Renal cortical epithelial cell (primary cell): ENCODE measurements at regions not wholly inside any gene's neighbourhood (a gene's known extent, or its start where the extent isn't known, plus 50 kb on each side); places are given as distances from the start of the nearest gene placed in this dataset.
"Not testable (repeated sequence)": the region's sequence is repeated elsewhere in the genome, so short reads cannot be mapped to it uniquely, and the experiment has no call there.

Experiments used
- DNase-seq: peaks from one replicate; pipeline ENCODE4 v3.0.0-alpha.2; 2011; ENCODE audit warnings: low read depth

- DNase-seq = no peak
These were observed 224.7 kb downstream of the CAAP1 start for GRCh38 chr9:26667882-26668281.

GRCh38 chr9:26665666-26666065, 226.9 kb downstream of the CAAP1 start:
- no peak for DNase-seq

DNA sequence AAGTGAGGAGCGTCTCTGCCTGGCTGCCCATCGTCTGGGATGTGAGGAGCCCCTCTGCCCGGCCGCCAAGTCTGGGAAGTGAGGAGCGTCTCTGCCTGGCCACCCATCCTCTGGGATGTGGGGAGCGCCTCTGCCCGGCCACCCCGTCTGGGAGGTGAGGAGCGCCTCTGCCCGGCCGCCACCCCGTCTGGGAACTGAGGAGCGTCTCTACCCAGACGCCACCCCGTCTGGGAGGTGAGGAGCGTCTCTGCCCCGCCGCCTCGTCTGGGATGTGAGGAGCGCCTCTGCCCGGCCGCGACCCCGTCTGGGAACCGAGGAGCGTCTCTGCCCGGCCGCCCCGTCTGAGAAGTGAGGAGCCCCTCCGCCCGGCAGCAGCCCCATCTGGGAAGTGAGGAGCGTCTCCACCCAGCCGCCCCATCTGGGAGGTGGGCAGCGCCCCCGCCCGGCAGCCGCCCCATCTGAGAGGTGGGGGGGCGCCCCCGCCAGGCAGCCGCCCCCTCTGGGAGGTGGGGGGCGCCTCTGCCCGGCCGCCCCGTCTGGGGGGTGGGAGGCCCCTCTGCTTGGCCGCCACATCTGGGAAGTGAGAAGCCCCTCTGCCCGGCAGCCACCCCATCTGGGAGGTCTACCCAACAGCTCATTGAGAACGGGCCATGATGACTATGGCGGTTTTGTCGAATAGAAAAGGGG, 228.4 kb downstream of the CAAP1 start:
- DNase-seq = not testable (repeated sequence)

DNA sequence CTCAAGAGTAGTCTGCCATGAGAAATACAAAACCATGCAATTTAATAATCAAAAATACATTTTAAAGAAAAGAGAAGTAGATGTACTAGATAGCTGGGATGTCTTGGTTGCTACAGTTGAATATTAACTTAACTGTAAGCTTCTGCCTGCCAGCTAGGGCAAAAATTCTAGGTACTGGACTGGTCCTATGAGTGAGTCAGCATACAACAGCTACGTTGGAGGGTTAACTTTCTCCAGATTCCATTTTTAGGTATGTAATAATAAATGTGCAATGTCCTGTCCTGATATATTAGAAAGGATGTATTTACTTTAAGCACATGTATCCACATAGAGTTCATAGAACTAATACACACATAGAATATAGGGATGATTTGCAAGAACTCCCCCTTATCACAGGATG, 230.1 kb downstream of the CAAP1 start:
- DNase-seq = no peak

DNA sequence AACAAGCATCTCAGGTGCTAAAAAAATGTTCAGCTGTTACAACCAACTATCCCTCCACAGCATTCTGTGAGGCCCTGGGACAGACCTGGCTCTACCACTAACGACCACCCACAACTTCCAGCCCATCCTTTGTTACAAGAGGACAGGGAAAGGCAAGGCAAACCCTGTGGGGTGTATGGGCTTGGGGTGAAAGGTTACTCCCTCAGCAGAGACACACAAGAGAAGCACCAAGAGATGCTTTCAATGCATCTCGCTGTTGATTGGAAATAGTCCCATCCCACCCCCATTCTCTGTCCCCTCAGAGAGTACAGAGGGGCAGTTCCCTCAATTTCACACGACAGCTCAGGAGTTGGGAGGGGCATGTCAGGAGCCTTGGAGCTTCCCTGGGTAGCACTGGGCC, 234.1 kb downstream of the CAAP1 start:
- DNase-seq = no peak

DNA sequence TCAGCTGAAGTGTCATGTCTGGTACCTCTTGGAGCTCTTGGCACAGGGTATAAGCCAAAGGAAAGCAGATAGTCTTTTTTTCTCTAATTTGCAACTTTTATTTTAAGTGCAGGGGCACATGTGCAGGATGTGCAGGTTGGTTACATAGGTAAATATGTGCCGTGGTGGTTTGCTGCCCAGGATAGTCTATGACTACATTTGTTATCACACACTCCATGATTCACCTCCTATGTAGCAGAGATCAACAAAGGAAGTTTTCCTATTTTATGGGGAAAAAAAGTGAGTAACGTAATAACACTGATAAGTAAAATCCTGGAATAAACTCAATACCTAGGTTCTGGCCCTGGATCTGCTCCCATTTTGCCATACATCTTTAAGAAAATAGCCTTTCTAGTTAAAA, 234.6 kb downstream of the CAAP1 start:
- no peak for DNase-seq

GRCh38 chr9:26656003-26656870, 236.4 kb downstream of the CAAP1 start:
- peak; percentile 9 for DNase-seq

GRCh38 chr9:26655166-26655565, 237.4 kb downstream of the CAAP1 start:
- no peak for DNase-seq

DNA sequence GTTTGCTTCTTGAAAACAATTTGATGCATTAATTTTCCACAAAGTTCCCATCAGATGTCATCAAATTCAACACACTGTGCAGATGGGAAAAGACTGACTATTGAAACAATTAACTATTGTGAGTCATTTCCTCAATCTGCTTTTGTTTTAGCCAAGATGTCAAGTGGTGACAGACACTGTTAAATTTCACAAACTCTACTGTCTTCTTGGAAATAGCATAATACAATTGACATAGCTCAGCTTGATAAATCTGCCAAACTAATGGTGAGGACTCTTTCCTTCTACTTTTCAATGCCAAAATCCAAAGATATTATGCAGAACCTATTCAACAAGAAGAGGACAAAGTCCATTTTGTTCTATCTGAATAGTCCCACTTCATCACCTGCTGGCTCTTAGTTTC, 242.3 kb downstream of the CAAP1 start:
- DNase-seq = no peak

- DNase-seq = no peak
These were observed 248.8 kb downstream of the CAAP1 start for GRCh38 chr9:26643826-26644225.

GRCh38 chr9:26639761-26640160, 252.8 kb downstream of the CAAP1 start:
- DNase-seq = no peak

- peak; percentile 0 for DNase-seq
These were observed 255.5 kb downstream of the CAAP1 start for GRCh38 chr9:26637101-26637500.

- not testable (repeated sequence) for DNase-seq
These were observed 278.7 kb downstream of the CAAP1 start for GRCh38 chr9:26613851-26614350.

GRCh38 chr9:26612211-26612610, 280.4 kb downstream of the CAAP1 start:
- no peak for DNase-seq

DNA sequence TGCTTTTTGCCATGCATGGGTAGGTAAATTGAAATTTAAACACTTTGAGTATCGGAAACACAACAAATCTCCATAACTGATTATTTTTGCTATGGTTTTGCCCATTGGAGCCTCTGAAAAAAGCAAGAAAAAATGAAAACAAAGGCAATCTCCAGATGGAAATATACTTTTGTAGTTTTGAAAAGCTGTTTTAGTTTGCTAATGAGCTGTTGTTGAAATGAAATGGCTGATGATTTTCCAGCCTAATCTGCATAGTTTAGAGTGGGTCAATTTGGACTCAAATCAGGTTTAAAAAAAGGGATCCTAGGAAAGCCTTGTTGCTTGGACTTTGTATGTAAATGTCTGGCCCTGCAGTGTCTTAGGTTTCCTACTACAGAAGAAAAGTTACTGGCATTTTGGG, 285.8 kb downstream of the CAAP1 start:
- no peak for DNase-seq

GRCh38 chr9:26605367-26605766, 287.2 kb downstream of the CAAP1 start:
- DNase-seq = no peak

DNA sequence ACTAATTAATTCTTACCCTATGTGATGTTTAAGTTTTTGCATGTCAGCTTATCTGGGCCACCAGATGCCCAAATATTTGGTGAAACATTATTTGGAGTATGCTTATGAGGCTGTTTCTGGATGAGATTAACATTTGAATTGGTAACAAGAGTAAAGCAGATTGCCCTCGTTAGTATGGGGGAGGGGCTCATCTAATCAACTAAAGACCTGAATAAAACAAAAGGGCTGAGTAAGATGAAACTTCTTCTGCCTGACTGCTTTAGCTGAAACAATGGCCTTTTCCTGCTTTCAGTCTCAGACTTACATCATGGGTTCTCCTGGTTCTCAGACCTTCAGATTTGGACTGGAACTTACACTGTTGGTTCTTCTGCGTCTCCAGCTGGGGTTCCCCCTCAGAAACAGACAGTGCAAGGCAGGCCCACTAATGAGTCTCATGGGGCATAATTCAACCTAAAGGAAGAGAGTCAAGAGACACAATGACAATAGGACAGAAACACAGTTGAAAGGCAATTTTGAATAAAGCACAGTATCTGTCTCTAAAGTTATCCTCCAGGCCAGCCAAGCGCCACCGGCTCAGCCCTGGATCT, 288.4 kb downstream of the CAAP1 start:
- DNase-seq = no peak

GRCh38 chr9:26603617-26604016, 289.0 kb downstream of the CAAP1 start:
- no peak for DNase-seq

GRCh38 chr9:26597542-26598149, 295.0 kb downstream of the CAAP1 start:
- DNase-seq = no peak

- no peak for DNase-seq
These were observed 313.5 kb downstream of the CAAP1 start for GRCh38 chr9:26579056-26579455.

GRCh38 chr9:26574898-26575440, 317.6 kb downstream of the CAAP1 start:
- DNase-seq = no peak

DNA sequence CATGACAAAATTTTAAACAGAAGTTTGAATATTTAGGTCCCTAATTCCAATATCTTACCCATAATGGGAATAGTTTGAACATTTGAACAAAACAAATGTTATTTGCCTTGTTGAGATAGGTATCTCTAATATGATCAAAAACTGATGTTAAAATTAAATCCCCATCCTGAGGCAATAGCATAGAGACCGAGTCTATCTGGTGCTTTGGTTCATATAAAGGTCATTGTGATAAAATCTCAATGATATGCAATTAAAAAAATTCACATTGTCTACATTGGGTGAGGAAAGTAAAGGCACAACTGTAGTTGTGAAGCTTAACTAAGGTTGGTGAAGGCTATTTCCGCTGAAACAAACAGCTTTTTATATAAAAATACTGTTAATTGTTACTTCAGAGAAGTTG, 318.3 kb downstream of the CAAP1 start:
- DNase-seq = no peak
